Skeletal muscle cell (primary cell): ENCODE measurements at regions not wholly inside any gene's neighbourhood (a gene's known extent, or its start where the extent isn't known, plus 50 kb on each side); places are given as distances from the start of the nearest gene placed in this dataset.
"Not testable (repeated sequence)": the region's sequence is repeated elsewhere in the genome, so short reads cannot be mapped to it uniquely, and the experiment has no call there.

ENCODE experiments used
- DNase-seq: peaks from one replicate; pipeline ENCODE4 v3.0.0-alpha.2; 2010; ENCODE audit warnings: low read depth
- H3K4me3 ChIP-seq: 2 replicates; pipeline ENCODE4 v1.5.1; 2011; ENCODE audit warnings: low read depth, mild to moderate bottlenecking, control low read depth, low read length, moderate library complexity

GRCh38 chr10:9137368-9137767 lies 1082.9 kb downstream of the GATA3 start:
- DNase-seq, result no peak
- no peak overlapping the region for H3K4me3 ChIP-seq

GRCh38 chr10:9138829-9139228 lies 1084.3 kb downstream of the GATA3 start:
- H3K4me3 ChIP-seq, result not testable (repeated sequence)

GRCh38 chr10:9140373-9140772 lies 1085.9 kb downstream of the GATA3 start:
- no peak for DNase-seq
- H3K4me3 ChIP-seq, result no peak overlapping the region

More at GRCh38 chr10:9138829-9139228, 1084.3 kb downstream of the GATA3 start:
- not testable (repeated sequence) for DNase-seq

GRCh38 chr10:9147475-9147874 lies 1093.0 kb downstream of the GATA3 start:
- no peak overlapping the region for H3K4me3 ChIP-seq

GRCh38 chr10:9149134-9149533 lies 1094.6 kb downstream of the GATA3 start:
- DNase-seq, result no peak
- H3K4me3 ChIP-seq, result no peak overlapping the region

More at GRCh38 chr10:9147475-9147874, 1093.0 kb downstream of the GATA3 start:
- no peak for DNase-seq

- H3K4me3 ChIP-seq, DNase-seq: not testable (repeated sequence)
Measured at GRCh38 chr10:9153057-9153456, 1098.6 kb downstream of the GATA3 start.

GRCh38 chr10:9157656-9158055 lies 1103.2 kb downstream of the GATA3 start:
- no peak overlapping the region for H3K4me3 ChIP-seq
- no peak for DNase-seq

- H3K4me3 ChIP-seq, result no peak overlapping the region
- DNase-seq, result no peak
Measured at GRCh38 chr10:9158675-9159074, 1104.2 kb downstream of the GATA3 start.

- no peak overlapping the region for H3K4me3 ChIP-seq
- DNase-seq, result no peak
Measured at GRCh38 chr10:9160275-9160674, 1105.8 kb downstream of the GATA3 start.

GRCh38 chr10:9163699-9164098 lies 1109.2 kb downstream of the GATA3 start:
- no peak for DNase-seq
- H3K4me3 ChIP-seq, result no peak overlapping the region

GRCh38 chr10:9166770-9167169 lies 1112.3 kb downstream of the GATA3 start:
- DNase-seq, result no peak
- H3K4me3 ChIP-seq, result no peak overlapping the region

GRCh38 chr10:9172276-9172675 lies 1117.8 kb downstream of the GATA3 start:
- H3K4me3 ChIP-seq, result no peak overlapping the region
- no peak for DNase-seq

GRCh38 chr10:9175200-9175599 lies 1120.7 kb downstream of the GATA3 start:
- DNase-seq, result no peak
- H3K4me3 ChIP-seq, result no peak overlapping the region

- H3K4me3 ChIP-seq, DNase-seq: not testable (repeated sequence)
Measured at GRCh38 chr10:9183197-9183880, 1128.9 kb downstream of the GATA3 start.

- H3K4me3 ChIP-seq, result no peak overlapping the region
- DNase-seq, result no peak
Measured at GRCh38 chr10:9188022-9188810, 1133.7 kb downstream of the GATA3 start.

GRCh38 chr10:9189448-9189847 lies 1135.0 kb downstream of the GATA3 start:
- no peak for DNase-seq
- H3K4me3 ChIP-seq, result no peak overlapping the region

- H3K4me3 ChIP-seq, result no peak overlapping the region
- no peak for DNase-seq
Measured at GRCh38 chr10:9193120-9193519, 1138.6 kb downstream of the GATA3 start.

- H3K4me3 ChIP-seq, result no peak overlapping the region
- no peak for DNase-seq
Measured at GRCh38 chr10:9195385-9195784, 1140.9 kb downstream of the GATA3 start.

GRCh38 chr10:9198611-9199010 lies 1144.1 kb downstream of the GATA3 start:
- DNase-seq, result peak; percentile 27
- no peak overlapping the region for H3K4me3 ChIP-seq

GRCh38 chr10:9205558-9205957 lies 1151.1 kb downstream of the GATA3 start:
- DNase-seq, result no peak
- no peak overlapping the region for H3K4me3 ChIP-seq
